Sciatic nerve (tissue), 2 donors: ENCODE measurements at regions not wholly inside any gene's neighbourhood (a gene's known extent, or its start where the extent isn't known, plus 50 kb on each side); places are given as distances from the start of the nearest gene placed in this dataset.
A peak's percentile ranks its signal among the peaks of the same experiment; 100 is the strongest.

Source experiments
- ATAC-seq: fragments of 200-7000 bp; cut with Tn5 transposase; one replicate; pipeline ENCODE4 v1.9.1; 2020; ENCODE audit warnings: mild to moderate bottlenecking, moderate library complexity
- DNase-seq: peaks from one replicate; pipeline ENCODE4 v3.0.0-alpha.2; 2020; ENCODE audit warnings: low spot score
- intact Hi-C: fragments of 100-400 bp; cut with DNase I; formaldehyde crosslinking; loops from one replicate; pipeline ENCODE4 v1.14.2; 2022
- donor health status: DM: no; HTN: no; CAD: no.
- donor health status: DM: no; HTN: no; CAD: no.

GRCh38 chr5:73317523-73317922 lies 131.1 kb downstream of the FOXD1 start:
- no peak for DNase-seq
- no peak for ATAC-seq
- intact Hi-C loops: no loop called here

- ATAC-seq (no peak), DNase-seq (no peak)
- intact Hi-C loops: no loop called here
These were observed 134.0 kb downstream of the FOXD1 start for GRCh38 chr5:73314395-73315257.

- DNase-seq (no peak), ATAC-seq (no peak)
- intact Hi-C loops: no loop called here
These were observed 135.6 kb downstream of the FOXD1 start for GRCh38 chr5:73312872-73313510.

- intact Hi-C loops: no loop called here
- DNase-seq: peak; percentile 68
- ATAC-seq: peak; percentile 81
These were observed 136.3 kb downstream of the FOXD1 start for GRCh38 chr5:73312146-73312871.

- intact Hi-C loops: no loop called here
- ATAC-seq (peak; percentile 79), DNase-seq (peak; percentile 72)
These were observed 137.1 kb downstream of the FOXD1 start for GRCh38 chr5:73311291-73312110.

GRCh38 chr5:73307645-73308355 lies 134.8 kb downstream of the TMEM174 start:
- no peak for DNase-seq
- ATAC-seq: no peak
- intact Hi-C loops: no loop called here

GRCh38 chr5:73306741-73307275 lies 133.8 kb downstream of the TMEM174 start:
- DNase-seq: no peak
- peak; percentile 2 for ATAC-seq
- intact Hi-C loops: no loop called here

- ATAC-seq (peak; percentile 74), DNase-seq (no peak)
- intact Hi-C loops: no loop called here
These were observed 133.2 kb downstream of the TMEM174 start for GRCh38 chr5:73306078-73306719.

GRCh38 chr5:73305386-73305785 lies 132.4 kb downstream of the TMEM174 start:
- ATAC-seq (no peak), DNase-seq (no peak)
- intact Hi-C loops: no loop called here

GRCh38 chr5:73304381-73304780 lies 131.4 kb downstream of the TMEM174 start:
- intact Hi-C loops: loop anchor here (5.0 kb wide), 1 partner anchor 143 kb away; the partner anchor contains the start of gene FOXD1
- ATAC-seq (no peak), DNase-seq (no peak)

GRCh38 chr5:73303148-73304079 lies 130.4 kb downstream of the TMEM174 start:
- DNase-seq (peak; percentile 67), ATAC-seq (peak; percentile 19)
- intact Hi-C loops: loop anchor here (5.0 kb wide), 1 partner anchor 144 kb away; the partner anchor contains the start of gene FOXD1

GRCh38 chr5:73302797-73303147 lies 129.8 kb downstream of the TMEM174 start:
- ATAC-seq: no peak
- intact Hi-C loops: loop anchor here (5.0 kb wide), 1 partner anchor 145 kb away; the partner anchor contains the start of gene FOXD1

GRCh38 chr5:73301208-73301901 lies 128.4 kb downstream of the TMEM174 start:
- DNase-seq (no peak), ATAC-seq (no peak)
- intact Hi-C loops: loop anchor here (5.0 kb wide), 1 partner anchor 146 kb away; the partner anchor contains the start of gene FOXD1

More at GRCh38 chr5:73302797-73303147, 129.8 kb downstream of the TMEM174 start:
- DNase-seq: no peak

GRCh38 chr5:73300337-73301207 lies 127.6 kb downstream of the TMEM174 start:
- DNase-seq (no peak), ATAC-seq (no peak)
- intact Hi-C loops: loop anchor here (5.0 kb wide), 1 partner anchor 147 kb away; the partner anchor contains the start of gene FOXD1
